GM03348 (cell line): ENCODE measurements at regions not wholly inside any gene's neighbourhood (a gene's known extent, or its start where the extent isn't known, plus 50 kb on each side); places are given as distances from the start of the nearest gene placed in this dataset.

Source experiments
- DNase-seq: peaks from one replicate; pipeline ENCODE4 v3.0.0; 2012; ENCODE audit warnings: low spot score

- DNase-seq, result no peak
These were observed 350.1 kb upstream of the PROK2 start for GRCh38 chr3:72134989-72135451.

GRCh38 chr3:72133329-72134011, 348.5 kb upstream of the PROK2 start:
- no peak for DNase-seq

DNA sequence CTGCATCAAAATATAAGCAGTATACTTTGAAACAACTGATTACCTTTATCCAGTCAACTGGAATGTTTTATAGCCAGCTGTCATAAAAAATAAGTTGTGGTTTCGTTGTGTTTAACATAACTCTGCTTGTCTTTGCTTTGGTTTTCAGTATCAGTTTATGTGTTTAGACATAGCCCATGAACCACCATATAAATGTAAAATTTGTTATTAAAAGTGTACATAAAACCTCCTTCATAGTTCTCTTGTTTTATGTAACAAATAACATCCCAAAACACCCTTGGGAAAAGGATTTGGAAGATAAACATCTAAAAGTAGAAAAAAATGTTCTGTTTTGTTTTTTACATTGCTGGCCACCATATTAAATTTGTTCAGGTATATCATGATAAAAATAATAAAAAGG, 347.0 kb upstream of the PROK2 start:
- no peak for DNase-seq

GRCh38 chr3:72130565-72130964, 345.6 kb upstream of the PROK2 start:
- no peak for DNase-seq

DNA sequence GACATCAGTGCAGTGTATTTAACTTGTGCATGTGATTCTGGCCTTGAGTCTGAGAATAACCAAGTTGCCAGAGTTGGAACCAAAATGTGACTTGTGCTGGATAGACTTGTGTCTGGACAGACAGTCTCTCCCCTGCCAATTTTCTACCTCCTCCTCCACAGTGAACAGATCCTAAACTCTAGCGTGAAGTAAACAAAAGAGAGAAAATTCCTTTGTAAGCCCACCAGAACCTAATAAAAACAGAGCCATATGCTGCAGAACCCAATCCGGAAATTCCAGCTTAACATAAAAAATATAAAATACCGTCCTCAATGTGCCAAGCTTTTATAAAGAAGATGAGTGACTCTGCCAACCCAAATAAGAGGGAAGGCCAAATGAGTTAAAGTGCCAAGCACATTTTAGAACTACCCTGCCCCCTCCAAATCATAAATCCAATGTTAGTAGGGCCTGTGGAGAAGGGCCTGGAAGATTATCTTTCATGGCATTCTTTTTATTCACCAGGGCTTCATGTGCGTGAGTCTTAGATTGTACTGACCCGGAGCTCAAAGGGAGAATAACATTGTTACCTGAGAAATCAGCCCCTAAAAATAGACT, 344.6 kb upstream of the PROK2 start:
- DNase-seq, result peak; percentile 14

GRCh38 chr3:72128921-72129320, 344.0 kb upstream of the PROK2 start:
- peak; percentile 14 for DNase-seq

- DNase-seq, result peak; percentile 49
These were observed 342.9 kb upstream of the PROK2 start for GRCh38 chr3:72127844-72128243.

- no peak for DNase-seq
These were observed 342.3 kb upstream of the PROK2 start for GRCh38 chr3:72127224-72127612.

GRCh38 chr3:72126441-72127223, 341.7 kb upstream of the PROK2 start:
- no peak for DNase-seq

- peak; percentile 62 for DNase-seq
These were observed 339.0 kb upstream of the PROK2 start for GRCh38 chr3:72123908-72124441.

GRCh38 chr3:72120806-72121778, 336.1 kb upstream of the PROK2 start:
- no peak for DNase-seq

- DNase-seq, result no peak
These were observed 335.1 kb upstream of the PROK2 start for GRCh38 chr3:72120039-72120438.

GRCh38 chr3:72118628-72119027, 333.7 kb upstream of the PROK2 start:
- no peak for DNase-seq

DNA sequence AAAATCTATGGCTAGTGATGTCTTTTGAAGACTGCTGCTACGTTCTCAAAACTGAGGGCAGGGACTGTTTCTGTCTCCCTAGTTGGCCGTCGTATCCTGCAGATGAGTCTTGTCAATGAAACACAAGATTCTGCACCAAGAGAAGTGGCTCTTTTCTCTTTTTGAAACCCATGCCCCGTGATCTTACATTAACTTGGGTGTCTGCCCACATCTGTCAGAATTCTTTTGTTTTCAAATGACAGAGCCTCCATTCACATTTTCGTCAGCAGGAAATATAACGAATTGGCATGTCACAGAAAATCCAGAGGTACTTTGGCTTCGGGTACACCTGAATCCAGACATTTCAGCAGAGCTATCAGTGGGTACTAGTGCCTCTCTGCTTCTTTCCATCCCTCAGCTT, 331.3 kb upstream of the PROK2 start:
- DNase-seq, result no peak

- no peak for DNase-seq
These were observed 330.4 kb upstream of the PROK2 start for GRCh38 chr3:72115307-72115706.

GRCh38 chr3:72114773-72115172, 329.8 kb upstream of the PROK2 start:
- DNase-seq, result no peak

DNA sequence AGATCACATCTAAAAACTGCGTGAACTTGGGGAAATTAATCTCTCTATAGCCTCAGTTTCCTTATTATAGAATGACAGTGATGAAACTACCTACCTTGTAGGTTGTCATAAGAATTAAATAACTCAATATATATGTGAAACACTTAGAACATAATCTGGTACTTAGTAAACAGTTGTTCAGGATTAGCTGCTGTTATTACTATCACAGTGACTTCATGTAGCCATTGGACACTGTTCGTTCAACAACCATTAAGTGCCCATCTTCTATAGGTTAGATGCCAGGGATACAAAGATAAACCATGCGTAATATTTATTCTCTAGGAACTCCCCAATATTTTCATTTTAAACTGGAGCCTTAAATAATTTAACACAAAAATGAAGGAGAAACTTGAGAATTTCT, 329.0 kb upstream of the PROK2 start:
- no peak for DNase-seq

DNA sequence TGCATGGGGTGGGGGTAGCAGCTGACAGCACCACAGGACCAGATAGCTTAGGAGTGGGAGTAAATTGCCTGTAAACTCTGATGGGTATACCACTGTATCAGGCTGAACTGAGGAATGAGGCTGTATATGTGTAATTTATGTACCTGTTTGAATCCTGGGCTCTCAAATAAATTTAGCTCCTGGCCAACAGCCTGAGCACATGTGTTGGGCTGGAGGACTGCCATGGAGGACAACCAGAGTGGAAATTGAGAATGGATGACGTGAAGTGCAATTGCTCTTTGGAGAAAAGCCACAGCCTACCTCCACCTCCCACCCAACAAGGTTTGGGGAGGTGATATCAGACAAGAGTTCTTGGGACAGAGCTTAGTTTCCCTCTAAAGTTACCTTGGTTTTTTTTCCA, 328.6 kb upstream of the PROK2 start:
- DNase-seq, result no peak

- DNase-seq, result no peak
These were observed 327.5 kb upstream of the PROK2 start for GRCh38 chr3:72112435-72112834.

GRCh38 chr3:72111265-72112205, 326.6 kb upstream of the PROK2 start:
- DNase-seq, result no peak
